ENCODE measurements at regions not wholly inside any gene's neighbourhood (a gene's known extent, or its start where the extent isn't known, plus 50 kb on each side); places are given as distances from the start of the nearest gene placed in this dataset.

- TF ChIP-seq, protein P1, sequence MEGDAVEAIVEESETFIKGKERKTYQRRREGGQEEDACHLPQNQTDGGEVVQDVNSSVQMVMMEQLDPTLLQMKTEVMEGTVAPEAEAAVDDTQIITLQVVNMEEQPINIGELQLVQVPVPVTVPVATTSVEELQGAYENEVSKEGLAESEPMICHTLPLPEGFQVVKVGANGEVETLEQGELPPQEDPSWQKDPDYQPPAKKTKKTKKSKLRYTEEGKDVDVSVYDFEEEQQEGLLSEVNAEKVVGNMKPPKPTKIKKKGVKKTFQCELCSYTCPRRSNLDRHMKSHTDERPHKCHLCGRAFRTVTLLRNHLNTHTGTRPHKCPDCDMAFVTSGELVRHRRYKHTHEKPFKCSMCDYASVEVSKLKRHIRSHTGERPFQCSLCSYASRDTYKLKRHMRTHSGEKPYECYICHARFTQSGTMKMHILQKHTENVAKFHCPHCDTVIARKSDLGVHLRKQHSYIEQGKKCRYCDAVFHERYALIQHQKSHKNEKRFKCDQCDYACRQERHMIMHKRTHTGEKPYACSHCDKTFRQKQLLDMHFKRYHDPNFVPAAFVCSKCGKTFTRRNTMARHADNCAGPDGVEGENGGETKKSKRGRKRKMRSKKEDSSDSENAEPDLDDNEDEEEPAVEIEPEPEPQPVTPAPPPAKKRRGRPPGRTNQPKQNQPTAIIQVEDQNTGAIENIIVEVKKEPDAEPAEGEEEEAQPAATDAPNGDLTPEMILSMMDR (conservative IDR thresholded peaks at IDR 0.05 in 1 of 2, IDR thresholded peaks at IDR 0.05 in 1 of 2; ENCODE audit: low read depth in 1 of 2, low read length in 2 of 2) = no peak
- no peak for TF ChIP-seq EZH2 (IDR thresholded peaks at IDR 0.05; ENCODE audit: low read length, missing control alignments)
These were observed 102.4 kb upstream of the SPTLC3 start for GRCh38 chr20:12906361-12906760.
